Ureter (tissue), 1 donor: ENCODE measurements at regions not wholly inside any gene's neighbourhood (a gene's known extent, or its start where the extent isn't known, plus 50 kb on each side); places are given as distances from the start of the nearest gene placed in this dataset.
"Not testable (repeated sequence)": the region's sequence is repeated elsewhere in the genome, so short reads cannot be mapped to it uniquely, and the experiment has no call there.

ENCODE experiments used
- DNase-seq: peaks from one replicate; pipeline ENCODE4 v3.0.0-alpha.2; 2020; ENCODE audit warnings: low spot score
- donor health status: DM: yes; HTN: yes; CAD: no.

DNA sequence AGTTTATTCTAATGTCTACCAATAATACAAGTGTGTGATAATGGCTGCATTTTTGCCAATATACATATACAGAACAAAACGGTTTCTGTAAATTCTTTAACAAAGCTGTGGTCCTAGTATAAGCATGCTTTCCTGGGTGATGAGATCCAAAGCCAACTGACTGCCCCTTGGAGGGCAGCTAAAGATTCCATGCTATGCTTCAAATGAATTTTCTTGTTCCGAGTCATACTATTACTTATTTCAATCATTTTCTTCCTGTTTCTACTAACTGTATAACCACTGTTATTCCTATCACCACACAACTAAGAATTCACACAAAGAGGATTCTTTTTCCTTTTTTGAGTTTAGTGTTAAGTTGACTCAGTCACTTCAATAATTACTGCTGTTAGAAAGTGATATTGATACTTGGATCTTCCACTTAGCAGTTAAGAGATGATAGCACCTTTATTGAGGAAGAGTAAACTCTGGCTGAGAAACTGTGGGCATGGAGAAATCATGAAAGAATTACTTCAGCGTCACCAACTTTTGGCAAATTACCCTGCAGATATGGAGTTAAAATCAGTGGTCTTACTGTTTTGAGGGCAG is 197.5 kb downstream of the ARL4A start:
- DNase-seq, result no peak

DNA sequence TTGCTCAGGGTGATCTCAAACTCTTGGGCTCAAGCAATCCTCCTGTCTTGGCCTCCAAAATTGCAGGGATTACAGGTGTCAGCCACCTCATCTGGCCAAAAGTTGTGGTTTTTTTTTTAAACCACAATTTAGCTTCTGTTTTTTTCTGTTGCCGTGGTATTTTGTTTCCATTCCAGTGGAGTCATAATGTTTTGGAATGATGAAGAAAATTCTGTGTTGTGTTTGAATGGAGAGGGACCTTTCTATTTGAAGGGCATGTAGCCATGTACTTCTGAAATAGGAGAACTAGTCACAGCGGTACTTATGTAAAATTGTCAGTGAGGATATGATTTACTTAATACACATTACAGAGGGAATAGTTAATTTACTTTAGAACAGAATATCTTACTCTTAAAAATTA is 201.3 kb downstream of the ARL4A start:
- no peak for DNase-seq

DNA sequence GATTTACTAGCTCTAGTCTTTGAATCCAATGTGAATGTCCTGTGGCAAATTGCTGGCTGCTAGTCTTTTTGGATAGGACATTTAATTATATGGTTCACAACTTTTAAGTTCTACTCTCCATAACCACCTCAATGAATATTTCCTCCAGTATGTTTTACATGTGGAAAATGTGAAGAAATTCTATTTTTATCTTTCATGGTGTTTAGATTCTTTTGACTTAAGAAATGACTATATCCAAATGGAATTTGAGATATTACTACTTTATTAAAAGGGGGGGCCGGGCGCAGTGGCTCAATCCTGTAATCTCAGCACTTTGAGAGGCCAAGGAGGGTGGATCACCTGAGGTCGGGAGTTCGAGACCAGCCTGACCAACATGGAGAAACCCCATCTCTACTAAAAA is 202.0 kb downstream of the ARL4A start:
- no peak for DNase-seq

DNA sequence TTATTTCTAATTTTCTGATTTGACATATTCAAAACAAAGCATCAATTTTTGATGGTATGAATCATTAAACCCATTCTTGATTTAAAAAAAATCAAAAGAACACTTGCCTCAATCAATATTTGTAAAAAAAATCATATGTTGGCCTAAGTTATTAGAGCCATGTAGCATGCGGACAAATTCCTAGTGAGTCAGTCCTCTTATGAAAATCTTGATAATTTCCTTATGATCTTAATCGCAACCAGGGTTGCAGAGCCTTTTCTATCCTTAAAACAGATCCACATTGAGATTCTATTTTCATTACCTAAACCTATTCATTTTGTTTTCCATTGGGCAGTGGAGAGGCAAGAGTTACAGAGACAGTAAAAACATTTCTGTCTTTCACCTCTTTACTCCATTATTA is 203.2 kb downstream of the ARL4A start:
- DNase-seq, result no peak

DNA sequence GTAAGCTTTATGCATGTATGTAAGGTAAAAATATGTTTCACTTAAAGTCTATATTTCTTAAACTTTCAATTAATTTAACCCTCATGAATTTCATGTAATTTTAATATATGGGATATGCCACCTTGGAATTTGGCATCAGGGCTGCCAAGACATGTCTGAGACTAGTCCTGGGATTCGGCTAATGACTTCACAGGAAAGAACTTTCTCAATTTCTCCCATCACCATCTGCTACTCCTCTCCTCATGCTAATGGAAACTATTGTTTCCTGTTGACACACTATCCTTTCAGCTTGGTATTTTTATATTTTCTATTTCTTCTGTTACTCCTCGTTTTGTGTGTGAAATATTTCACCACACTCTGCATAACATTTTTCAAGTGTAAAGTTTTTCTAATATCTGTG is 205.9 kb downstream of the ARL4A start:
- no peak for DNase-seq

DNA sequence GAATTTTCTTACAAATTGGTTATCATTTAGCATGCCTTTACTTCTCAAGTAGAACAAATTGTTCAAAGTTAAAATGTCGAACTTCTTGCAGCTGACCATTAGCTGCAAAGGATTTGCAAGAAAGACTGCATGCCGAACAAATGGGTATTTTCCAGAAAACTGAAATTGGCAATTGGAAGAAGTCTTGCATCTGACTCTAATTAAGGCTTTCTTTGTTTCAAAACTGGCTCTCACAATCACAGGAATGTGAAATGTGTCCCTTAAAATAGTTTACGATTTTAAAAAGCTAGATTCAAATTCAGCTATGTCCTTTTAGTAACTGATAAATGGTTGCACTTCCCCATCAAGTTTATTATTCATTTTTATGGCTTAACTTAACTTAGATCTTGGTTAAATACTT is 207.9 kb downstream of the ARL4A start:
- no peak for DNase-seq

DNA sequence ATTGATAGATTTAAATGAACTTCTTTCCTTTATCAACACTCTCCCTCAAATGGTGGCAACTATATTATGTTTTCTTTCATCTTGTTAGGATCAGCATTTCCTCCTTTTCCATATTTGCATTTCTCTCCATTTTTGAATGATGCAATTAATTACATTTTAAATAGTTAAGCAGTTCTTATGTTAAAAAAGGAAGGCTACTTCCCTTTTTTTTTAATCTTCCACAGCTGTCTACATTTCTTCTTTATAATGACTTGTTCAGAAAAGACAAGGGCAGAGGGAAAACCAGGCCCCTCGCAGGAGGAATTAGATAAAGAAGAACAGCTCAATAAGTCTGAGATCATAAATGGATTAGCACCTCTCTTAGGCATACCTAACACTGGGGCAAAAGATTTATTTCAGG is 208.9 kb downstream of the ARL4A start:
- DNase-seq, result no peak

DNA sequence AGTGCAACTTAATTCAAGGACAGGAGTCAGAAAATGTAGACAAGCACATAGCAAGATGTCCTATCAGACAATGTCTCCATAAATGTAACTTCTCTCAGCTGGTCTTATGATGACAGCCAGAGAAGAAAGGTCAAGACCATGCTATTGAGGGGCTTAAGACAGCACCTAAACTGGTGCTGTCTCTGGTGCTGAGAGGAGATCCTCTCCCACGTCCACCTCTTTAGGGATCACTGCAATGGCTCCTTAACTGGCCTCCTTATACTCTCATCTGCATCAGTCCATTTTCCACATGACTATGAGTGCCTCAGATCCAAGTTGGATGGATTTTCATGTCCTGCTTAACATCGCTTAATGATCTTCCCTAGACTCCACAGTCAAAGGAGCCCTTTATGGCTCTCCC is 210.6 kb downstream of the ARL4A start:
- DNase-seq, result no peak

DNA sequence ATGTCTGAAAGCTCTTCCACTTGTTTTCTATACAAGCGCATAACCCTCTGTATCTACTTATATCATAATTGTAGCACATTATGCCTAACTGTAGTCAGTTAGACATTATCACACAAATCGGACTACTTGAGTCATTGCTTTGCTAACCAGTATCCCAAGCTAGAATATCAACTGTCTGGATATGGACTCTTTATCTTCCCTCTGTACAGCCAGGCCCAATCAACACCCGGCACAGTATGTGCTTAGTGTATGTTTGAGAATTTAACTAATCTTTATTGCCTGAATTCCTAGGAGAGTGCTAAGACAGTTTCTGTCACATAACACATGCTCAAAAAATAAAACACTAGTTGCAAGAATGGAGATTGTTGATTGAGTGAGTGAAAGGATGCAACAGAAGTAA is 211.2 kb downstream of the ARL4A start:
- no peak for DNase-seq

DNA sequence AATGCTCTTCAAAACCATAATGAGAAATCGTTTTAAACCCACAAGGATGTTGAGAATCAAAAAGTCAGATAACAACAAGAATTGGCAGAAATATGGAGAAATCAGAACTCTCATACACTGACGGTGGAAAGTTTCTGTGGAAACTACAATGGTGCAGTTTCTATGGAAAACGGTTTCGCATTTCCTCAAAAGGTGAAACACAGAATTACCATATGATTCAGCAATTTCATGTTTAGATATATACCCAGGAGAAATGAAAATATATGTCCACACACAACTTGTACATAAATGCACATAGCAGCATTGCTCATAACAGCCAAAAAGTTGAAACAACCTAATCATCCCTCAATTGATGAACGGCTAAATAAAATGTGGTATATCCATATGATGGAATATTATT is 218.2 kb downstream of the ARL4A start:
- DNase-seq, result no peak

DNA sequence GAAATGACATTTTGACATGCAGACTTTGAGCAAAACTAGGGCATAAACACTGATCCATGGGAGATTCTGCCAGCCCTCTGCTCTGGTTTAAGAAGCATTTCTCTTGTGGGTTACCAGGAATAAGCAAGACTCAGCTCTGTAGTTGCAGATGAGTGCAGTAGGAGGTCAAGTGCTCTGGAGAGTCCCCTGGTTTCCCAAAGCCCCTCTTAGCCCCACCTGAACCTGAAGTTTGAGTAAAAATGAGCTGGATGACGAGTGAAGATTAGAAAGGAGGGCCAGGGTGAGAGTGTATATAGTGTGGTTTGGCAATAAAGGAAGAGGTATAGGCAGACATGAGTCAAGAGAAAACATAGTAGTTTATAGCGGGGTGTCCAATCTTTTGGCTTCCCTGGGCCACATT is 220.3 kb downstream of the ARL4A start:
- DNase-seq, result no peak

DNA sequence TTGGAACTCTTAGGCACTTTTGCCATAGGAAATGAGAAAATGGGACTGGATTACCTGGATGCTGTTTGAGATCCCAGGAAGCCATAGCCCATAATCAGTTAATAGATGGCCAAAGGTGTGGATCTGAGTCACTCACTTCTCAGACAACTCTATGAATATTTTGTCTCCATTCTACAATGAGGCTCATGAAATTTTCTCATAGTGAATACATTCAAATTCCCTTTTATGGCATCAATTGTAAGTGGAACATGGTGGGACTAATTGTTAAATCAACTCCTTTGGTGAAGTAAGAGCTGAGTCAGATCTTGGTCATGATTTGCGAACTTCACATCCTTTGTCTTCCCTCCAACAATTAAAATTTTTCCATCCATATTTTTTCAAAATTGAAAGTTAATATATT is 222.1 kb downstream of the ARL4A start:
- DNase-seq, result no peak

DNA sequence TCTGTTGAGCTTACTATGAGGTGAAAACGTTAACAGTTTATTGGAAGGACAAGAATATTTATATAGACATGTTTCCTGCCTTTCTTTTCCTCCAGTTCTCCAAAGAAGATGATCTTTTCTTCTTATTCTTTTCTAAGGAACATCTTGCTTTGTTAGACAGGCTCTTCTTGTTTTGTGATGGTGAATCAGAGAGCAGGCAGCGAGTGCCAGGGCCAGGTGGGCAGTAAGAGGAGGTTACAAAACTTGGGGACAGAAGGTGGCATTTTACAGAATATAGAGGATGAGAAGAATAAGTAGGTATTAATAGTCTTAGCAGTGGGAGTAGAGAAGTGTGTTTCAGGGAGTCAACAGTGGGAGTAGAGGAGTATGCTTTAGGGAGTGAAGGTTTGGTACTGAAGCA is 223.6 kb downstream of the ARL4A start:
- no peak for DNase-seq

DNA sequence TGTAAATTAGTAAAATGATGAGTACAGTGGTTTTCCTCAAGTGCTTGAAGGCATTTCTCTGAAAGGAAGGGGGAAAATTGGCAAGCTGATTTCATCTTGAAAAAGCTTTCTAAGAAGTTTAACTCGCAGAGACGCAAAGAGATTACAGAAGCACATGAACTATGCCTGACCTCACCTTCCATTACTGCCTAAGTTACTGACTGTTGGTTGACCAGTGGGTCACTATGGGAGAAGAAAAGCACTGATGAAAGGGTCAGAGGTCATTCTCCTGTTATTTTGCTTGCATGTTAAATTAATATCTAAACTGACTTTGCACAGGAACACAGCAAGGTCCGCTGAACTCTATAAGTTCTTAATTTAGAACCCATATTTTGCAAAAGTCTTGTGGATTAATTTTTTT is 225.6 kb downstream of the ARL4A start:
- DNase-seq, result no peak

DNA sequence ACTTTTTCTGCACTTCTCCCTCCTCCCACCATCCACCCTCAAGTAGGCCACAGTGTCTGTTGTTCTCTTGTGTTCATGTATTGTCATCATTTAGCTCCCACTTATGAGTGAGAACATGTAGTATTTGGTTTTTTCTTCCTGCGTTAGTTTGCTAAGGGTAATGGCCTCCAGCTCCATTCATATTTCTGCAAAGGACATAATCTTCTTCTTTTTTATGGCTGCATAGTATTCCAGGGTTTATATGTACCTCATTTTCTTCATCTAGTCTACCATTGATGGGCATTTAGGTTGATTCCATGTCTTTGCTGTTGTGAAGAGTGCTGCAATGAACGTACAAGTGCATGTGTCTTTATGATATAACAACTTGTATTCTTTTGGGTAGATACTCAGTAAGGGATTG is 230.4 kb downstream of the ARL4A start:
- no peak for DNase-seq

DNA sequence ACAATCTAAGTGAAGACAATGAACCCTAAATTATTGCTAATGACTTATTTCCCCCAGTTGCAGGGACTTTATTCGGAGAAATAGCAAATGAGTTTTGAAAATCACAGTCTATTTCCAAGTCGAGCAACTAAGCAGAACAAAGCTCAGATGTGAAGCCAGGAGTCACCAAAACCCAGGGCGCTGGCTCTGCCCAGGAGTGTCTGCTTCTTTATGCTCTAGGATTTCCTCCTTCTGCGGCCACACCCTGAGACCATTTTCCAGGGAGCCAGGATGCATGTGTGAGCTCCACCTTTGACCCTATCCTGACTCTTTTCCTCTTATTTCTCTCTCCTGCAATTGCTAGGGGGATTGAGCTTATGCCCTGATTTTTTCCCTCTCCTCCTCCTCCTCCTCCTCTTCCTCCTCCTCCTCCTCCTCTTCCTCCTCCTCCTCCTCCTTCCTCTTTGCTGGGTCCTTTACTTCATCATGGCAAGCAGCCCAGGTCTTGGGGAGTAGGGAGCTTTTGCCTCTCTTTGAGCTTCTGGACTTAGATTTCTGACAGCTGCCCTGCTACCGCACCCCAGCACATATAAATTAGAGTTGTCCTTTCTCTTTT is 234.4 kb downstream of the ARL4A start:
- no peak for DNase-seq

DNA sequence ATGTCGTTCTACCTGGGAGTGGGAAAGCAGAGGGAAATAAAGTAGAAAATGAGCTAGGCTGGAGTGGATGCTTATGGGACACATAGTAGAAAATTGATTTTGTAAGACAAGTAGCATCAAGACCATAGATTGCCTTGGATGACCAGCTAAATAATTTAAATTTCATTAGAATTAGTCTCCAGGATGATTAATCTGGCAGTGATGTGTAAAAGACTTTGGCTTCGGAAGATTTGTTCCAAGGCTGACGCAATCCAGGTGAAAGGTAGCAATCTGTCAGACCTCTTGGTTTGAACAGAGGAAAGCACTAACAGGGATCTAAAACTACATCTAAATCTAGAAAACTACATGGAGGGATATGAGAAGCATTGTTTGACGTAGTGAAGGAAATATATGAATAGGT is 236.5 kb downstream of the ARL4A start:
- no peak for DNase-seq

DNA sequence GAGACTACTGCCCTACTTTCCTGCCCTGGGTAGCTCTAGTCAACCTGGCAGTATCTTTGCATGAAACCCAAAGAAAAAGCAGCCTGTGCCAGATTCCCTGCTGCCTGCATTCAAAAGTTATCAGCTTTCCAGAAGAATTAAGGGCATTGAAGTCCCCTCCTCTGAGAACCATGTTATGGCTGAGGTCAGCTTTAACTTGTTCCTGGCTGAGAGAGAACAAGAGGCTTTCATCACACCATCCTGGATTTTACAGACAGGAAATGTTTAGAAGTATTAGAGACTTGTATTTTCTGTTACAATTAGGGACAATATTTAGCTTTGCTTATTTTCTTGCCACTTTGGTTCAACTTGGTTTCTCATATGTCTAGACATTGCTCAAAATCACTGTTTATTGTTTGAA is 238.8 kb downstream of the ARL4A start:
- no peak for DNase-seq

DNA sequence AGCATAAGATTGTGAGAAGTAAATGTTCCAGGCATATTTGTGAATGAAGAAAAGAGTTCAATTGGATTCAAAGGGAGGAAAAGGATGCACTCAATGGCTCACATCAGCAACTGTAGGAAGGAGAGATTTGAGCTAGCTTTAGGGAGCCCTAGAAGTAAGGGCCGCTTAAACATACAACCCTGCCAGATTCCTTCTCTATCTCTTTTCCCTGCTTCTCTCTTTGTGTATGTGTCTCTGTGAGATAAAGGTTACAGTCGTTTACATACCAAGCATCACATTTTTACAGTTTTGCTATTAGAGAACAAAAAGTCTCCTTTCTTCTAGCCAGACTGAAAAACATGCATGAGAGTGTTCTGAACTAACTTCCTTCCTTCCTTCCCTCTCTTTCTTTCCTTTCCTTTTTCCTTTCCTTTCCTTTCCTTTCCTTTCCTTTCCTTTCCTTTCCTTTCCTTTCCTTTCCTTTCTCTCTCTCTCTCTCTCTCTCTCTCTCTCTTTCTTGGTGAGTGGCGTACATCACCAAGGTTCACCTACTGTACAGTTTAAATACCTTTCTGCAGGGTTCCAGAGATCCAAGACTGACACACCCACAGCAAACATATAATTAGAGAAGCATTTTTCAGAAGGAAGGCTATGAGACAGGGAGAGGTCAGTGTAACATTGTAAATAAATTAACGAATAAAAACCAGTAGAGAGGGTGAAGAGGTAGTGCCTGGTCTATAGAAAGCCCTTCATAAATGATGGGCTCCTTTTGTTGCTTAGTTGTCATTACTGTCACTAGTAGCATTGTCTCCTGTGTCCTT is 240.4 kb downstream of the ARL4A start:
- no peak for DNase-seq

DNA sequence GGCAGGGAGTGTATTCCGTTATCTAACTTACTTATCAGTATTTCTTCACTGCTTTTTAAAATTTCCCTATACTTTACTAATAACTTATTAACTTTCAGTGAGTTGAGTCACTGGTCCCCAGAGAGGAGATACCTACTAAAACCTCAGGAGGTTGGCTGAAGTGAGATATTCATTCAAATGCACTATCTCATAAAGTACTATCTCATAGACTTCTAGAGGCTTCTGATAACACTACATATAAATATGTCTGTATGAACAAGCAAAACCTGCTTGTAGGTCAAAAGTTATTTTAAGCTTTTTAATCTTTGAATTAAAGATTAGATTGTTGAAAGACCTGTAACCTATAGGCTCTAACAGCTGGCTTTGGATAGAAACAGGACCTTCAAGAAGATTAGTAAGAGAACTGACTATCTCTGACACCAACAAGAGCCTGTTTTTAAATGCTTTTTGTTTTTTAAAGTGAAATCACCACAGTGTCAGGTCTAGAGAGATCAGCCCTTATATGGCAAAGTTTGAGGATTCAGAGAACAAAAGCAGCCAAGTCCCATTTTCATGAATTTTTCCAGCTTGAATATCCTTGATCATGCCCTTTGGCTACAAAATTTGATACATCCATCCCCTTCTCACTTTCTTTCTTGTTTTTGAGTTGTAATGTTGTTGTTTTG is 242.2 kb downstream of the ARL4A start:
- no peak for DNase-seq

DNA sequence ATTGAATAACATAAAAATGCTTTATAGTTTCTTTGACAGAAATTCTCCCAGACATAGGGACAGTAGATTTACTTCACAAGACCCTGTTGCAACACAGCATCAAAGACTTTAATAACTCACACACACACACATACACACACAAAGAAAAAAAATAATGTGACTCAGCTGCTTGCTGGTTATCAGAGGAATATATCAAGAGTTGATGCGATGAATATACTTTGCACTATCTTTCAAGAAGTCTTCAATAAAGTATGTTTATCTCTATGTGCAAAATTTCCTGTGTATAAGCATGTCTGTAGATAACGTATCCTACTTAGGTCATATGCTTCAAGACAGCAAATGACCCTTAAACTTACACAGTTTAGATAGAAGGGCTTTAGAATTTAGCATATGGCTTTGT is 243.1 kb downstream of the ARL4A start:
- DNase-seq, result no peak

DNA sequence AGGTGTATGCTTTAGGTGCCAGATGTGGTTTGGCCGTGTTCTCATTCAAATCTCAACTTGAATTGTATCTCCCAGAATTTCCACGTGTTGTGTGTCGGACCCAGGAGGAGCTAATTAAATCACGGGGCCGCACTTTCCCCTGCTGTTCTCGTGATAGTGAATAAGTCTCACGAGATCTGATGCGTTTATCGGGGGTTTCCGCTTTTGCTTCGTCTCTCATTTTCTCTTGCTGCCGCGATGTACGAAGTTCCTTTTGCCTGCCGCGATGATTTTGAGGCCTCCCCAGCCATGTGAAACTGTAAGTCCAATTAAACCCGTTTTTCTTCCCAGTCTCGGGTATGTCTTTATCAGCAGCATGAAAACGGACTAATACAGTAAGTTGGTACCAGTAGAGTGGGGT is 244.0 kb downstream of the ARL4A start:
- not testable (repeated sequence) for DNase-seq

DNA sequence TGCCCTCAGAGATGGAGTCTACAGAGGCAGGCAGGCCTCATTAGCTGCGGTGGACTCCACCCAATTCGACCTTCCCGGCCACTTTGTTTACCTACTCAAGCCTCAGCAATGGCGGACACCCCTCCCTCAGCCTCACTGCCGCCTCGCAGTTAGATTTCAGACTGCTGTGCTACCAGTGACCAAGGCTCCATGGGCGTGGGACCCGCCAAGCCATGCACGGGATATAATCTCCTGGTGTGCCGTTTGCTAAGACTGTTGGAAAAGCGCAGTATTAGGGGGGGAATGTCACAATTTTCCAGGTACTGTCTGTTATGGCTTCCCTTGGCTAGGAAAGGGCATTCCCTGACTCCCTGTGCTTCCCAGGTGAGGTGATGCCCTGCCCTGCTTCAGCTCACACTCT is 252.3 kb downstream of the ARL4A start:
- no peak for DNase-seq
